Skeletal muscle cell (primary cell): ENCODE measurements at regions not wholly inside any gene's neighbourhood (a gene's known extent, or its start where the extent isn't known, plus 50 kb on each side); places are given as distances from the start of the nearest gene placed in this dataset.

Experiments used
- DNase-seq: peaks from one replicate; pipeline ENCODE4 v3.0.0-alpha.2; 2010; ENCODE audit warnings: low read depth
- H3K4me3 ChIP-seq: 2 replicates; pipeline ENCODE4 v1.5.1; 2011; ENCODE audit warnings: low read depth, mild to moderate bottlenecking, control low read depth, low read length, moderate library complexity

- no peak for DNase-seq
These were observed 890.8 kb downstream of the TRIML1 start for GRCh38 chr4:189029976-189030504.

GRCh38 chr4:189032606-189033338 is 893.5 kb downstream of the TRIML1 start:
- no peak for DNase-seq
- no peak overlapping the region for H3K4me3 ChIP-seq

More at GRCh38 chr4:189029976-189030504, 890.8 kb downstream of the TRIML1 start:
- H3K4me3 ChIP-seq = no peak overlapping the region

GRCh38 chr4:189033801-189034347 is 894.6 kb downstream of the TRIML1 start:
- no peak for DNase-seq
- H3K4me3 ChIP-seq = no peak overlapping the region

GRCh38 chr4:189035091-189035490 is 895.9 kb downstream of the TRIML1 start:
- H3K4me3 ChIP-seq = no peak overlapping the region
- DNase-seq = no peak

GRCh38 chr4:189035654-189036053 is 896.4 kb downstream of the TRIML1 start:
- no peak overlapping the region for H3K4me3 ChIP-seq
- DNase-seq = no peak

- no peak overlapping the region for H3K4me3 ChIP-seq
- DNase-seq = no peak
These were observed 897.7 kb downstream of the TRIML1 start for GRCh38 chr4:189036906-189037305.

- H3K4me3 ChIP-seq = no peak overlapping the region
- no peak for DNase-seq
These were observed 894.0 kb upstream of the FRG1 start for GRCh38 chr4:189046642-189047041.

- DNase-seq = no peak
- H3K4me3 ChIP-seq = no peak overlapping the region
These were observed 892.6 kb upstream of the FRG1 start for GRCh38 chr4:189048119-189048518.

GRCh38 chr4:189049682-189050081 is 891.0 kb upstream of the FRG1 start:
- DNase-seq = no peak
- no peak overlapping the region for H3K4me3 ChIP-seq

- H3K4me3 ChIP-seq = peak overlapping the region; percentile 26
These were observed 890.0 kb upstream of the FRG1 start for GRCh38 chr4:189050643-189051042.

GRCh38 chr4:189053621-189054020 is 887.1 kb upstream of the FRG1 start:
- no peak overlapping the region for H3K4me3 ChIP-seq
- no peak for DNase-seq

More at GRCh38 chr4:189050643-189051042, 890.0 kb upstream of the FRG1 start:
- DNase-seq = no peak

GRCh38 chr4:189060104-189060503 is 880.6 kb upstream of the FRG1 start:
- no peak overlapping the region for H3K4me3 ChIP-seq
- peak; percentile 93 for DNase-seq

- no peak for DNase-seq
- no peak overlapping the region for H3K4me3 ChIP-seq
These were observed 878.4 kb upstream of the FRG1 start for GRCh38 chr4:189062047-189062820.

- H3K4me3 ChIP-seq = no peak overlapping the region
- DNase-seq = no peak
These were observed 870.9 kb upstream of the FRG1 start for GRCh38 chr4:189069772-189070171.

GRCh38 chr4:189071241-189071640 is 869.4 kb upstream of the FRG1 start:
- DNase-seq = no peak
- H3K4me3 ChIP-seq = no peak overlapping the region

GRCh38 chr4:189073739-189074138 is 866.9 kb upstream of the FRG1 start:
- DNase-seq = no peak
- H3K4me3 ChIP-seq = no peak overlapping the region

GRCh38 chr4:189081826-189082225 is 858.8 kb upstream of the FRG1 start:
- no peak overlapping the region for H3K4me3 ChIP-seq
- no peak for DNase-seq

GRCh38 chr4:189083769-189084168 is 856.9 kb upstream of the FRG1 start:
- no peak overlapping the region for H3K4me3 ChIP-seq
- DNase-seq = no peak

GRCh38 chr4:189084671-189085070 is 856.0 kb upstream of the FRG1 start:
- H3K4me3 ChIP-seq = no peak overlapping the region
- DNase-seq = no peak

GRCh38 chr4:189087971-189088370 is 852.7 kb upstream of the FRG1 start:
- no peak for DNase-seq
- H3K4me3 ChIP-seq = no peak overlapping the region
